PC-3 (cell line): ENCODE measurements at regions not wholly inside any gene's neighbourhood (a gene's known extent, or its start where the extent isn't known, plus 50 kb on each side); places are given as distances from the start of the nearest gene placed in this dataset.
A peak's percentile ranks its signal among the peaks of the same experiment; 100 is the strongest.

ENCODE experiments used
- ATAC-seq: fragments of 200-7000 bp; cut with Tn5 transposase; 2 replicates; pipeline ENCODE4 v1.9.1; 2020; ENCODE audit warnings: mild to moderate bottlenecking, moderate library complexity
- BruUV-seq: library from RNA; stranded (reverse); fragments of 400-500 nt; replicated peaks from 2 replicates; lab custom pipeline; 2021; lab: Mats Ljungman, UMichigan
- CTCF ChIA-PET: fragments of 300-600 bp; sonication (Branson Sonifier 250); formaldehyde crosslinking; loops from one replicate; lab custom pipeline; 2022; ENCODE audit warnings: antibody characterized with exemption; lab: Charles Lee
- POLR2A ChIA-PET: fragments of 300-600 bp; sonication (Branson Sonifier 250); formaldehyde crosslinking; loops from one replicate; lab custom pipeline; 2022; ENCODE audit warnings: antibody characterized with exemption; ENCODE audit not compliant: unreplicated experiment; lab: Charles Lee
- DNase-seq: peaks from one replicate; pipeline ENCODE4 v3.0.0-alpha.2; 2015
- H2AFZ ChIP-seq: fragments of 300-600 bp; sonication (generic); 2 replicates; pipeline ENCODE4 v1.6.0; 2016; ENCODE audit warnings: antibody characterized with exemption, low read length
- H3F3A ChIP-seq: fragments of 300-600 bp; sonication (generic); one replicate; pipeline ENCODE4 v1.6.0; 2017; ENCODE audit warnings: antibody characterized with exemption, low read length, control low read depth, mild to moderate bottlenecking; ENCODE audit not compliant: unreplicated experiment
- H3K27ac ChIP-seq: fragments of 300-600 bp; sonication (generic); 2 replicates; pipeline ENCODE4 v1.5.1; 2016; ENCODE audit warnings: mild to moderate bottlenecking, low read length
- H3K27me3 ChIP-seq: fragments of 300-600 bp; sonication (generic); 2 replicates; pipeline ENCODE4 v1.6.1; 2016; ENCODE audit warnings: low read length, mixed read lengths
- H3K36me3 ChIP-seq: fragments of 300-600 bp; sonication (generic); 2 replicates; pipeline ENCODE4 v1.6.1; 2016; ENCODE audit warnings: low read depth, mixed run types, low read length, mixed read lengths
- H3K4me1 ChIP-seq: fragments of 300-600 bp; sonication (generic); 2 replicates; pipeline ENCODE4 v1.5.1; 2016; ENCODE audit warnings: low read length; ENCODE audit not compliant: insufficient read depth
- H3K4me2 ChIP-seq: fragments of 300-600 bp; sonication (generic); 2 replicates; pipeline ENCODE4 v1.6.0; 2016; ENCODE audit warnings: low read length
- H3K4me3 ChIP-seq: fragments of 300-600 bp; sonication (generic); 2 replicates; pipeline ENCODE4 v1.5.1; 2016; ENCODE audit warnings: mild to moderate bottlenecking, low read length, mixed read lengths
- H3K79me2 ChIP-seq: fragments of 300-600 bp; sonication (generic); 2 replicates; pipeline ENCODE4 v1.6.1; 2017; ENCODE audit warnings: low read length, mixed read lengths
- H3K9ac ChIP-seq: fragments of 300-600 bp; sonication (generic); 2 replicates; pipeline ENCODE4 v1.6.0; 2016; ENCODE audit warnings: mild to moderate bottlenecking, low read length
- H3K9me2 ChIP-seq: fragments of 300-600 bp; sonication (generic); replicated peaks from 2 replicates; pipeline ENCODE4 v1.6.1; 2016; ENCODE audit warnings: mixed run types, low read length, mixed read lengths
- H3K9me3 ChIP-seq: fragments of 300-600 bp; sonication (generic); 2 replicates; pipeline ENCODE4 v1.6.1; 2016; ENCODE audit warnings: low read length, mixed read lengths
- H4K20me1 ChIP-seq: fragments of 300-600 bp; sonication (generic); 2 replicates; pipeline ENCODE4 v1.6.1; 2016; ENCODE audit warnings: low read length, mixed read lengths
- EZH2 ChIP-seq: fragments of 300-600 bp; sonication (generic); IDR thresholded peaks from one replicate; pipeline ENCODE4 v1.6.1; 2017; ENCODE audit warnings: antibody characterized with exemption, mild to moderate bottlenecking, low read length; ENCODE audit not compliant: unreplicated experiment
- EZH2phosphoT487 ChIP-seq: fragments of 300-600 bp; sonication (generic); IDR thresholded peaks from 2 replicates; pipeline ENCODE4 v1.6.1; 2018; ENCODE audit warnings: mild to moderate bottlenecking, antibody characterized with exemption, low read length, borderline replicate concordance
- intact Hi-C: fragments of 100-400 bp; cut with micrococcal nuclease; formaldehyde crosslinking; loops from 2 replicates; pipeline ENCODE4 v1.9.0; 2023
- TF ChIP-seq, protein P1 (sequence below): fragments of 300-600 bp; sonication (generic); conservative IDR thresholded peaks from 2 replicates; pipeline ENCODE4 v1.5.1; 2017; ENCODE audit warnings: antibody characterized with exemption, low read depth, mild to moderate bottlenecking, low read length

DNA sequence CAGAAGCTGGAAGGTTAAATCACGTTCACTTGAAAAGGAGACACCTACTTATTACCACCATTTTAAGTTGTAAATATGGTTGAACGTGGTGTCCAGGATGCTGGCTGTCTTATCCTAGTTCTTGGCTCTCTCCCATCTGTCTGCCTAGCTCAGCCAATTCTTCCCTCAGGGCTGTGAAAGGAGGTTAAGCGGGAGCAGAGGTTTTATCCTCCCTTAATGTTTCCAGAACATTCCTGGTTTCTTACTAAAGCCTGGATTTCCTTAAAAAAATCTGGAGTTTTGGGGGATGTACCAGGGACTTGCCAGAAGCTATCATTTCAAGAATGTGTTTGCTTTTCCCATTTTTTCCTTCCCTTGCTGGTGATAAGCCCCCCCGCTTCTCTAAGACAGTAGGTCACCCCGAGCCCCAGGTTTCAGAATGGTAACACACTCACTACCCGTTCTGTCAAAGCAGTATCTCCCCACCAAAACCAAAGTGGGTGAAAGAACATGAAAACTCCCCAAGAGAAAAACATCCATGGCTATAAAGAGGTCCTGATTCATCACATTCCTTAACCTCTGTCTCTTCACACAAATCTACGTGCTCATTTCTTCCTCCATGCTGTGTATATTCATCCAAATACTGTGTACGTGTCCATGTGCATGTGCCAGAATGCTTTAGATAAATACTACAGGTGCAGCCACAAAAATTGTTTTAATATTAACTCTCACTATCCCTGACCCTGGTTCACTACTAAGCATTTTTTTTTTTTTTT, 114.7 kb downstream of the MAP3K21 start:
- intact Hi-C loops: loop anchor here (2.0 kb wide), 3 partner anchors 31 to 237 kb away; no protein-coding TSS in a partner anchor
- H3K4me2 ChIP-seq: peak overlapping the region; percentile 45
- peak; percentile 76 for DNase-seq
- H3K9me3 ChIP-seq: no peaks in the 10 kb centered on the region
- H3K36me3 ChIP-seq: no peaks in the 10 kb centered on the region
- peaks cover 3% of the 10 kb centered on the region for H3F3A ChIP-seq
- no peaks in the 10 kb centered on the region for H4K20me1 ChIP-seq
- H3K79me2 ChIP-seq: no peaks in the 10 kb centered on the region
- peaks cover 30% of the 10 kb centered on the region for H3K4me1 ChIP-seq
- TF ChIP-seq, protein P1, sequence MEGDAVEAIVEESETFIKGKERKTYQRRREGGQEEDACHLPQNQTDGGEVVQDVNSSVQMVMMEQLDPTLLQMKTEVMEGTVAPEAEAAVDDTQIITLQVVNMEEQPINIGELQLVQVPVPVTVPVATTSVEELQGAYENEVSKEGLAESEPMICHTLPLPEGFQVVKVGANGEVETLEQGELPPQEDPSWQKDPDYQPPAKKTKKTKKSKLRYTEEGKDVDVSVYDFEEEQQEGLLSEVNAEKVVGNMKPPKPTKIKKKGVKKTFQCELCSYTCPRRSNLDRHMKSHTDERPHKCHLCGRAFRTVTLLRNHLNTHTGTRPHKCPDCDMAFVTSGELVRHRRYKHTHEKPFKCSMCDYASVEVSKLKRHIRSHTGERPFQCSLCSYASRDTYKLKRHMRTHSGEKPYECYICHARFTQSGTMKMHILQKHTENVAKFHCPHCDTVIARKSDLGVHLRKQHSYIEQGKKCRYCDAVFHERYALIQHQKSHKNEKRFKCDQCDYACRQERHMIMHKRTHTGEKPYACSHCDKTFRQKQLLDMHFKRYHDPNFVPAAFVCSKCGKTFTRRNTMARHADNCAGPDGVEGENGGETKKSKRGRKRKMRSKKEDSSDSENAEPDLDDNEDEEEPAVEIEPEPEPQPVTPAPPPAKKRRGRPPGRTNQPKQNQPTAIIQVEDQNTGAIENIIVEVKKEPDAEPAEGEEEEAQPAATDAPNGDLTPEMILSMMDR: no peak
- TF ChIP-seq EZH2phosphoT487 (no peak), EZH2 (no peak)
- H3K27ac ChIP-seq: peak overlapping the region; percentile 55
- POLR2A ChIA-PET: no interaction called here
- peak; percentile 69 for ATAC-seq
- peak overlapping the region; percentile 67 for H2AFZ ChIP-seq
- no peaks in the 10 kb centered on the region for H3K27me3 ChIP-seq
- H3K9me2 ChIP-seq: no peaks in the 10 kb centered on the region
- CTCF ChIA-PET: interaction anchor here (1.3 to 2.4 kb wide), 4 partner anchors 214 to 669 kb away, joined by 6 to 17 read pairs (median 8); no protein-coding TSS in a partner anchor
- no peak overlapping the region for H3K4me3 ChIP-seq
- TSS peak; percentile 62 for BruUV-seq
- no peak overlapping the region for H3K9ac ChIP-seq

DNA sequence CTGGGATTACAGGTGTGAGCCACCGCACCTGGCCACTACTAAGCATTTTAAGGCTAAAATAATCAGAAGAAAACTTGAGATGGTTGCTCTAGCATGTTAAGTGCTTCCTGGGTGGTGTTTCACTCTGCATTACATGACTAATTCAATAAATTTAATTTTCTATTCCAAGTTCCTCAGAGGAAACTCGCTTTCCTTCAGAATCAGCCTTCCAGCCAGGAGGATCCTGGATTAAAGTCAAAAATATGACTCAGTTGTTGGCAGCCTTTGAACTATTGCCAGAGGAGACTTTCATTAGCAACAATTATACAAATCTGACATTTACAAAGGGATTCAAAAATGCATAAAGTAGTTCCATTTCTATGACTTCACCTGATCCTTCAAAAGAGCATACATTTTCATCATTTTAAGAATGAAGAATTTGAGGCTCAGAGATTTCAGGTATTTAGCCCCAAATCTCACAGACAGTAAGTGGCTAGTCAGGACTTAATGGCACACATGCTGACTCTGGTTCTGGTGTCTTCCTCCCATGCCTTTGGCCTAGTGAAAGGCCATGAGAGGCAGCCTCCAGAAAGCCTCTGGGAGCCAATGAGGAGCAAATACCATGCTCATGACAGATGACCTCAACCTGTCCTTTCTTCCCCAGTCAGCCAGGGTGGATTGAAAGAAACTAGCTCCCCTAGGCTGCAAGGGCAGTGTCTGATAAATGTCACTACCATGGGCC, 115.7 kb downstream of the MAP3K21 start:
- no TSS peak for BruUV-seq
- peak overlapping the region; percentile 55 for H3K27ac ChIP-seq
- DNase-seq (peak; percentile 98), ATAC-seq (peak; percentile 74)
- no peaks in the 10 kb centered on the region for H3K27me3 ChIP-seq
- H3F3A ChIP-seq: peaks cover 3% of the 10 kb centered on the region
- no peak overlapping the region for H3K4me3 ChIP-seq
- no peaks in the 10 kb centered on the region for H4K20me1 ChIP-seq
- no peaks in the 10 kb centered on the region for H3K9me3 ChIP-seq
- ChIA-PET POLR2A (no interaction called here), CTCF (interaction anchor here (0.7 kb wide), 1 partner anchor 454 kb away, joined by 6 read pairs; no protein-coding TSS in a partner anchor)
- intact Hi-C loops: loop anchor here (1.0 to 2.0 kb wide), 6 partner anchors 30 to 473 kb away; no protein-coding TSS in a partner anchor
- H3K79me2 ChIP-seq: no peaks in the 10 kb centered on the region
- no peak overlapping the region for H3K9ac ChIP-seq
- peaks cover 30% of the 10 kb centered on the region for H3K4me1 ChIP-seq
- peak overlapping the region; percentile 38 for H3K4me2 ChIP-seq
- H2AFZ ChIP-seq: no peak overlapping the region
- no peaks in the 10 kb centered on the region for H3K9me2 ChIP-seq
- no peaks in the 10 kb centered on the region for H3K36me3 ChIP-seq
- no peak for TF ChIP-seq EZH2phosphoT487
- TF ChIP-seq, protein P1: no peak
- no peak for TF ChIP-seq EZH2
